ENCODE measurements at regions not wholly inside any gene's neighbourhood (a gene's known extent, or its start where the extent isn't known, plus 50 kb on each side); places are given as distances from the start of the nearest gene placed in this dataset.

DNA sequence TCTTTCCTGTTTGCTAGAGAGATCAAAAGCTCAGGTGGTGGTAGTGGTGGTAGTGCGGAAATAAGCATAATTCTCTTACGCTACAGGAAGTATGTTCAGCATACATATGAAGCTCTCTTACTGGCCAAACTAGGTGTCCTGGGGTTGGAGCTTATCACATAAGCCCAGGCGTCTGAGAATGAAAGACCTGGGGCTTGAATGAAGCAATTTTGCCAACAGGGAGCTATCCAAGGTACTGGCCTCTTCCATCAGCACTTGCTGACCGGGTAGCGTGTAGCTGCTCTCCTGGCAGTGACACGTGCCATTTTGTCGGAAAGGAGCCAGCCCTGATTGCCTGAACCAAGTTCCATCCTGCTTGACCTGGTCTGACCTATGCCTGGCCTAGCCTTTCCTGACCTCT, 65.9 kb upstream of the HPF1 start (continued):
- TF ChIP-seq, protein P1, sequence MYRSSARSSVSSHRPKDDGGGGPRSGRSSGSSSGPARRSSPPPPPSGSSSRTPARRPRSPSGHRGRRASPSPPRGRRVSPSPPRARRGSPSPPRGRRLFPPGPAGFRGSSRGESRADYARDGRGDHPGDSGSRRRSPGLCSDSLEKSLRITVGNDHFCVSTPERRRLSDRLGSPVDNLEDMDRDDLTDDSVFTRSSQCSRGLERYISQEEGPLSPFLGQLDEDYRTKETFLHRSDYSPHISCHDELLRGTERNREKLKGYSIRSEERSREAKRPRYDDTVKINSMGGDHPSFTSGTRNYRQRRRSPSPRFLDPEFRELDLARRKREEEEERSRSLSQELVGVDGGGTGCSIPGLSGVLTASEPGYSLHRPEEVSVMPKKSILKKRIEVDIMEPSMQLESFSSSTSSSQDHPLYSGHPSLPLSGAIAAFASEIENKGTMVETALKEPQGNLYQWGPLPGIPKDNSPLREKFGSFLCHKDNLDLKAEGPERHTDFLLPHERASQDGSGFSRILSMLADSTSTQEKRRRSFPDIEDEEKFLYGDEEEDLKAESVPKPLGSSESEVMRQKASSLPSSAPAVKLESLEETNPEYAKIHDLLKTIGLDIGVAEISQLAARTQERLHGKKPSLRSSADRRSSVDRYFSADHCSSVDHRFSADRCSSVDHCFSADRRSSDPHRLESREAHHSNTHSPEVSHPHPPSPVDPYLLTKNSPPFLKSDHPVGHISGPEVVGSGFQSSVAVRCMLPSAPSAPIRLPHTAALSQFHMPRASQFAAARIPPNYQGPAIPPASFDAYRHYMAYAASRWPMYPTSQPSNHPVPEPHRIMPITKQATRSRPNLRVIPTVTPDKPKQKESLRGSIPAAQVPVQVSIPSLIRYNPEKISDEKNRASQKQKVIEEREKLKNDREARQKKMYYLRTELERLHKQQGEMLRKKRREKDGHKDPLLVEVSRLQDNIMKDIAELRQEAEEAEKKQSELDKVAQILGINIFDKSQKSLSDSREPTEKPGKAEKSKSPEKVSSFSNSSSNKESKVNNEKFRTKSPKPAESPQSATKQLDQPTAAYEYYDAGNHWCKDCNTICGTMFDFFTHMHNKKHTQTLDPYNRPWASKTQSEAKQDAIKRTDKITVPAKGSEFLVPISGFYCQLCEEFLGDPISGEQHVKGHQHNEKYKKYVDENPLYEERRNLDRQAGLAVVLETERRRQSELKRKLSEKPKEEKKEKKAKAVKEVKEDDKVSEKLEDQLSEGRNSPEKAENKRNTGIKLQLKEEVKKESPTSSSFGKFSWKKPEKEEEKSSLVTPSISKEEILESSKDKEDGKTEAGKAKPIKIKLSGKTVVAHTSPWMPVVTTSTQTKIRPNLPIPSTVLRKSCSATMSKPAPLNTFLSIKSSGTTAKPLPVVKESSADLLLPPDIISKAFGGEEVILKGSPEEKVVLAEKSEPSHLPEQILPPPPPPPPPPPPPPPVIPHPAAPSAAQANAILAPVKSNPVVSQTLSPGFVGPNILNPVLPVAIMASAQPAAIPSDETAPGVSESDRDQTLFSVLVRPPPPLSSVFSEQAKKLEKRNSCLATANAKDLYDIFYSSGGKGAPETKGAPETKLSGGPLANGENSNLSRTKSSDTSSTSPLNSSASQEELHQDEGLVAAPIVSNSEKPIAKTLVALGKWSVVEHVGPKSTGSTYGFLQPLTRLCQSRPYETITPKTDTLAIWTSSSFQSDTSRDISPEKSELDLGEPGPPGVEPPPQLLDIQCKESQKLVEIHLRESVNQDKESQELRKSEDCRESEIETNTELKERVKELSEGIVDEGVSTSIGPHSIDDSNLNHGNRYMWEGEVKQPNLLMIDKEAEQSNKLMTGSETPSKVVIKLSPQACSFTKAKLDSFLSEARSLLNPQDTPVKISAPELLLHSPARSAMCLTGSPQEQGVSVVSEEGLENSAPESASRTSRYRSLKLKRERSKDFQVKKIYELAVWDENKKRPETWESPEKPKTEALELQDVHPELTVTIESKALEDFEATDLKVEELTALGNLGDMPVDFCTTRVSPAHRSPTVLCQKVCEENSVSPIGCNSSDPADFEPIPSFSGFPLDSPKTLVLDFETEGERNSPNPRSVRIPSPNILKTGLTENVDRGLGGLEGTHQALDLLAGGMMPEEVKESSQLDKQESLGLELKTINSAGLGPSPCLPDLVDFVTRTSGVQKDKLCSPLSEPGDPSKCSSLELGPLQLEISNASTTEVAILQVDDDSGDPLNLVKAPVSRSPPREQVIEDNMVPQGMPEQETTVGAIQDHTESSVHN (CRISPR knock-in tag; IDR thresholded peaks at IDR 0.05) = 0 out of 2 replicates have a peak, but pooled peaks have one; percentile 33
- TF ChIP-seq ZNF10 (CRISPR knock-in tag; IDR thresholded peaks at IDR 0.05; ENCODE audit: borderline replicate concordance, low read depth) = no peak
- 0 out of 2 replicates have a peak, but pooled peaks have one; percentile 67 for TF ChIP-seq ZNF557 (CRISPR knock-in tag; IDR thresholded peaks at IDR 0.05)
- TF ChIP-seq, protein P2, sequence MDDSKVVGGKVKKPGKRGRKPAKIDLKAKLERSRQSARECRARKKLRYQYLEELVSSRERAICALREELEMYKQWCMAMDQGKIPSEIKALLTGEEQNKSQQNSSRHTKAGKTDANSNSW (CRISPR knock-in tag; IDR thresholded peaks at IDR 0.05; ENCODE audit: borderline replicate concordance) = no peak
- TF ChIP-seq KDM6A (CRISPR knock-in tag; IDR thresholded peaks at IDR 0.05; ENCODE audit: low read depth) = no peak
- TF ChIP-seq MIXL1 (CRISPR knock-in tag; IDR thresholded peaks at IDR 0.05) = peak; percentile 33; the same call in 1 of the 2 replicates
- TF ChIP-seq, protein P3, sequence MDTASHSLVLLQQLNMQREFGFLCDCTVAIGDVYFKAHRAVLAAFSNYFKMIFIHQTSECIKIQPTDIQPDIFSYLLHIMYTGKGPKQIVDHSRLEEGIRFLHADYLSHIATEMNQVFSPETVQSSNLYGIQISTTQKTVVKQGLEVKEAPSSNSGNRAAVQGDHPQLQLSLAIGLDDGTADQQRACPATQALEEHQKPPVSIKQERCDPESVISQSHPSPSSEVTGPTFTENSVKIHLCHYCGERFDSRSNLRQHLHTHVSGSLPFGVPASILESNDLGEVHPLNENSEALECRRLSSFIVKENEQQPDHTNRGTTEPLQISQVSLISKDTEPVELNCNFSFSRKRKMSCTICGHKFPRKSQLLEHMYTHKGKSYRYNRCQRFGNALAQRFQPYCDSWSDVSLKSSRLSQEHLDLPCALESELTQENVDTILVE (CRISPR knock-in tag; IDR thresholded peaks at IDR 0.05) = 0 out of 2 replicates have a peak, but pooled peaks have one; percentile 39
- no peak for TF ChIP-seq ZBTB42 (CRISPR knock-in tag; IDR thresholded peaks at IDR 0.05)
- TF ChIP-seq ZNF326 (CRISPR knock-in tag; IDR thresholded peaks at IDR 0.05; ENCODE audit: borderline replicate concordance) = no peak
- TF ChIP-seq SNRNP70 (IDR thresholded peaks at IDR 0.05; ENCODE audit: low read depth, low read length) = no peak
- TF ChIP-seq ZFX (CRISPR knock-in tag; IDR thresholded peaks at IDR 0.05; ENCODE audit: low read depth) = no peak
- TF ChIP-seq ZNF205 (CRISPR knock-in tag; IDR thresholded peaks at IDR 0.05) = no peak
- no peak for TF ChIP-seq RFX3 (CRISPR knock-in tag; IDR thresholded peaks at IDR 0.05)
- no peak for TF ChIP-seq IKZF1 (IDR thresholded peaks at IDR 0.05)
- TF ChIP-seq TBX2 (CRISPR knock-in tag; IDR thresholded peaks at IDR 0.05; ENCODE audit: borderline replicate concordance) = no peak
- TF ChIP-seq ZZZ3 (CRISPR knock-in tag; IDR thresholded peaks at IDR 0.05; ENCODE audit: borderline replicate concordance) = no peak
- TF ChIP-seq ZNF44 (CRISPR knock-in tag; IDR thresholded peaks at IDR 0.05) = no peak
- TF ChIP-seq MYC (CRISPR knock-in tag; IDR thresholded peaks at IDR 0.05; ENCODE audit: borderline replicate concordance) = no peak
- no peak for TF ChIP-seq ZNF331 (CRISPR knock-in tag; IDR thresholded peaks at IDR 0.05)
- no peak for TF ChIP-seq NFYC (CRISPR knock-in tag; IDR thresholded peaks at IDR 0.05)
- TF ChIP-seq ZNF274 (CRISPR knock-in tag; IDR thresholded peaks at IDR 0.05) = no peak
- TF ChIP-seq, protein P4, sequence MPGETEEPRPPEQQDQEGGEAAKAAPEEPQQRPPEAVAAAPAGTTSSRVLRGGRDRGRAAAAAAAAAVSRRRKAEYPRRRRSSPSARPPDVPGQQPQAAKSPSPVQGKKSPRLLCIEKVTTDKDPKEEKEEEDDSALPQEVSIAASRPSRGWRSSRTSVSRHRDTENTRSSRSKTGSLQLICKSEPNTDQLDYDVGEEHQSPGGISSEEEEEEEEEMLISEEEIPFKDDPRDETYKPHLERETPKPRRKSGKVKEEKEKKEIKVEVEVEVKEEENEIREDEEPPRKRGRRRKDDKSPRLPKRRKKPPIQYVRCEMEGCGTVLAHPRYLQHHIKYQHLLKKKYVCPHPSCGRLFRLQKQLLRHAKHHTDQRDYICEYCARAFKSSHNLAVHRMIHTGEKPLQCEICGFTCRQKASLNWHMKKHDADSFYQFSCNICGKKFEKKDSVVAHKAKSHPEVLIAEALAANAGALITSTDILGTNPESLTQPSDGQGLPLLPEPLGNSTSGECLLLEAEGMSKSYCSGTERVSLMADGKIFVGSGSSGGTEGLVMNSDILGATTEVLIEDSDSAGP (CRISPR knock-in tag; IDR thresholded peaks at IDR 0.05; ENCODE audit: borderline replicate concordance) = no peak
- no peak for TF ChIP-seq ZSCAN25 (CRISPR knock-in tag; IDR thresholded peaks at IDR 0.05)

Data from HepG2 (cell line).